ENCODE measurements at regions not wholly inside any gene's neighbourhood (a gene's known extent, or its start where the extent isn't known, plus 50 kb on each side); places are given as distances from the start of the nearest gene placed in this dataset.

GRCh38 chr3:168249550-168250414 is 154.1 kb upstream of the GOLIM4 start:
- no peak overlapping the region for H3K9ac ChIP-seq (ENCODE audit: low read length)
- H3K36me3 ChIP-seq (ENCODE audit: insufficient read depth, low read length) = no peaks in the 10 kb centered on the region
- H3K27ac ChIP-seq (ENCODE audit: low read depth, low read length) = no peak overlapping the region
- H3K4me1 ChIP-seq (ENCODE audit: insufficient read depth, low read length) = peaks cover 8% of the 10 kb centered on the region
- no peaks in the 10 kb centered on the region for H3K9me3 ChIP-seq (ENCODE audit: low read length)
- H3K4me3 ChIP-seq (ENCODE audit: low read depth in 1 of 2, low read length in 2 of 2) = peak overlapping the region; percentile 64 to 72
- H3K27me3 ChIP-seq (ENCODE audit: control insufficient read depth in 1 of 2, insufficient read depth in 2 of 2, low read length in 2 of 2) = peaks cover 4 to 14% of the 10 kb centered on the region in 2 donors

GRCh38 chr3:168249205-168249549 is 153.5 kb upstream of the GOLIM4 start:
- H3K9ac ChIP-seq (ENCODE audit: low read length) = no peak overlapping the region
- peaks cover 8% of the 10 kb centered on the region for H3K4me1 ChIP-seq (ENCODE audit: insufficient read depth, low read length)
- no peaks in the 10 kb centered on the region for H3K9me3 ChIP-seq (ENCODE audit: low read length)
- H3K4me3 ChIP-seq (ENCODE audit: low read depth in 1 of 2, low read length in 2 of 2) = peak overlapping the region; percentile 64 to 72
- H3K27me3 ChIP-seq (ENCODE audit: control insufficient read depth in 1 of 2, insufficient read depth in 2 of 2, low read length in 2 of 2) = peaks cover 4 to 14% of the 10 kb centered on the region in 2 donors
- H3K36me3 ChIP-seq (ENCODE audit: insufficient read depth, low read length) = no peaks in the 10 kb centered on the region
- no peak overlapping the region for H3K27ac ChIP-seq (ENCODE audit: low read depth, low read length)

- Histone ChIP-seq H3K4me3 (ENCODE audit: low read depth in 1 of 2, low read length in 2 of 2) (peak overlapping the region; percentile 64 to 72), H3K27ac (ENCODE audit: low read depth, low read length) (no peak overlapping the region), H3K36me3 (ENCODE audit: insufficient read depth, low read length) (no peaks in the 10 kb centered on the region)
These were observed 152.9 kb upstream of the GOLIM4 start for GRCh38 chr3:168248383-168249204.

DNA sequence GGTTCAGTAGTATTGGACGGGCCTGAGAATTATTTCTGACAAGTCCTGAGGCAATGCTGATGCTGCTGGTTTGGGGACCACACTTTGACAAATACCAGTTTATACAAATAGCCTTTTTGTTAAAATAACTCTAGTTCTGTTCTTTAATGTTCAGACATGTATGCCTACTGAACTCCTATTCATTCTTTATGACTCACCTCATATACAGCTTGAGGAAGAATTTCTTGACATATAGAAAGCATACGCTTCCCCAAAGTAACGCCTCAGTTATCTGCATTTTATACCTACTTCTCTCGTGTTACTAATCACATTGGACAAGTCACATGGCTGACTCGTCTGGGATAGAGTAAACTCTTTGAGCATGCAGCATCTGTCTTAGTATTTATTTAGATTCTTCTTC is 145.4 kb upstream of the GOLIM4 start:
- no peak overlapping the region for H3K4me3 ChIP-seq (ENCODE audit: low read depth in 1 of 2, low read length in 2 of 2)
- H3K9me3 ChIP-seq (ENCODE audit: low read length) = no peaks in the 10 kb centered on the region
- no peaks in the 10 kb centered on the region for H3K36me3 ChIP-seq (ENCODE audit: insufficient read depth, low read length)
- no peaks in the 10 kb centered on the region for H3K27me3 ChIP-seq (ENCODE audit: control insufficient read depth in 1 of 2, insufficient read depth in 2 of 2, low read length in 2 of 2)
- no peak overlapping the region for H3K27ac ChIP-seq (ENCODE audit: low read depth, low read length)
- H3K4me1 ChIP-seq (ENCODE audit: insufficient read depth, low read length) = no peaks in the 10 kb centered on the region
- no peak overlapping the region for H3K9ac ChIP-seq (ENCODE audit: low read length)

More at GRCh38 chr3:168248383-168249204, 152.9 kb upstream of the GOLIM4 start:
- Histone ChIP-seq H3K27me3 (ENCODE audit: control insufficient read depth in 1 of 2, insufficient read depth in 2 of 2, low read length in 2 of 2) (peaks cover 4 to 14% of the 10 kb centered on the region in 2 donors), H3K4me1 (ENCODE audit: insufficient read depth, low read length) (peaks cover 8% of the 10 kb centered on the region), H3K9ac (ENCODE audit: low read length) (no peak overlapping the region), H3K9me3 (ENCODE audit: low read length) (no peaks in the 10 kb centered on the region)

- H3K9me3 ChIP-seq (ENCODE audit: low read length) = no peaks in the 10 kb centered on the region
These were observed 143.6 kb upstream of the GOLIM4 start for GRCh38 chr3:168239287-168239686.

GRCh38 chr3:168233001-168233400 is 137.3 kb upstream of the GOLIM4 start:
- H3K27me3 ChIP-seq (ENCODE audit: control insufficient read depth in 1 of 2, insufficient read depth in 2 of 2, low read length in 2 of 2) = no peaks in the 10 kb centered on the region
- no peaks in the 10 kb centered on the region for H3K9me3 ChIP-seq (ENCODE audit: low read length)
- H3K9ac ChIP-seq (ENCODE audit: low read length) = no peak overlapping the region
- no peak overlapping the region for H3K4me3 ChIP-seq (ENCODE audit: low read depth in 1 of 2, low read length in 2 of 2)
- H3K36me3 ChIP-seq (ENCODE audit: insufficient read depth, low read length) = no peaks in the 10 kb centered on the region
- H3K27ac ChIP-seq (ENCODE audit: low read depth, low read length) = no peak overlapping the region
- no peaks in the 10 kb centered on the region for H3K4me1 ChIP-seq (ENCODE audit: insufficient read depth, low read length)

More at GRCh38 chr3:168239287-168239686, 143.6 kb upstream of the GOLIM4 start:
- no peaks in the 10 kb centered on the region for H3K36me3 ChIP-seq (ENCODE audit: insufficient read depth, low read length)
- H3K9ac ChIP-seq (ENCODE audit: low read length) = no peak overlapping the region
- no peak overlapping the region for H3K4me3 ChIP-seq (ENCODE audit: low read depth in 1 of 2, low read length in 2 of 2)
- no peaks in the 10 kb centered on the region for H3K4me1 ChIP-seq (ENCODE audit: insufficient read depth, low read length)
- no peak overlapping the region for H3K27ac ChIP-seq (ENCODE audit: low read depth, low read length)
- H3K27me3 ChIP-seq (ENCODE audit: control insufficient read depth in 1 of 2, insufficient read depth in 2 of 2, low read length in 2 of 2) = no peaks in the 10 kb centered on the region

GRCh38 chr3:168223085-168223484 is 127.4 kb upstream of the GOLIM4 start:
- Histone ChIP-seq H3K4me3 (ENCODE audit: low read depth in 1 of 2, low read length in 2 of 2) (no peak overlapping the region), H3K36me3 (ENCODE audit: insufficient read depth, low read length) (no peaks in the 10 kb centered on the region), H3K27ac (ENCODE audit: low read depth, low read length) (no peak overlapping the region), H3K9me3 (ENCODE audit: low read length) (no peaks in the 10 kb centered on the region), H3K4me1 (ENCODE audit: insufficient read depth, low read length) (no peaks in the 10 kb centered on the region), H3K27me3 (ENCODE audit: control insufficient read depth in 1 of 2, insufficient read depth in 2 of 2, low read length in 2 of 2) (no peaks in the 10 kb centered on the region), H3K9ac (ENCODE audit: low read length) (no peak overlapping the region)

DNA sequence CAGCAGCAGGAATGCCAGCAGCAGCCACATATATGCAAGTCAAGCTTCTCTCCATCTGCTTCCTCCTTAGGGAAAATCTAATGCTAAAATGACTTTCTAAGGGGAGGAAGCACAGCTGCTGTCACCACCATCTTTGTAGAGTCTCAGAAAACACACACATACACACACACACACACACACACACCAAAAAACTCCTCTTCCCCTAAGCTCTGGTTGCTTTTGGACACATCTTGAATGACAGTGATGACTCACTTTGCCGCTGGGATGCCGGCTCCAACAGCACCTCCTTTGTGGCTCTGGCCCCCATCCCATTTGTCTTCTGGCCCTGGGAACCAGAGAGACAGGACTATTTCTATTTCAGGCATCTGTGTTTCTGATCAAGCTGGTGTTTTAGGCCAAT is 124.8 kb upstream of the GOLIM4 start:
- H3K4me1 ChIP-seq (ENCODE audit: insufficient read depth, low read length) = no peaks in the 10 kb centered on the region
- H3K9me3 ChIP-seq (ENCODE audit: low read length) = no peaks in the 10 kb centered on the region
- no peak overlapping the region for H3K9ac ChIP-seq (ENCODE audit: low read length)
- no peak overlapping the region for H3K27ac ChIP-seq (ENCODE audit: low read depth, low read length)
- H3K36me3 ChIP-seq (ENCODE audit: insufficient read depth, low read length) = no peaks in the 10 kb centered on the region
- H3K4me3 ChIP-seq (ENCODE audit: low read depth in 1 of 2, low read length in 2 of 2) = no peak overlapping the region
- H3K27me3 ChIP-seq (ENCODE audit: control insufficient read depth in 1 of 2, insufficient read depth in 2 of 2, low read length in 2 of 2) = no peaks in the 10 kb centered on the region

GRCh38 chr3:168219530-168219929 is 123.8 kb upstream of the GOLIM4 start:
- Histone ChIP-seq H3K27ac (ENCODE audit: low read depth, low read length) (no peak overlapping the region), H3K9me3 (ENCODE audit: low read length) (no peaks in the 10 kb centered on the region), H3K27me3 (ENCODE audit: control insufficient read depth in 1 of 2, insufficient read depth in 2 of 2, low read length in 2 of 2) (no peaks in the 10 kb centered on the region), H3K4me1 (ENCODE audit: insufficient read depth, low read length) (no peaks in the 10 kb centered on the region), H3K36me3 (ENCODE audit: insufficient read depth, low read length) (no peaks in the 10 kb centered on the region), H3K9ac (ENCODE audit: low read length) (no peak overlapping the region), H3K4me3 (ENCODE audit: low read depth in 1 of 2, low read length in 2 of 2) (no peak overlapping the region)

DNA sequence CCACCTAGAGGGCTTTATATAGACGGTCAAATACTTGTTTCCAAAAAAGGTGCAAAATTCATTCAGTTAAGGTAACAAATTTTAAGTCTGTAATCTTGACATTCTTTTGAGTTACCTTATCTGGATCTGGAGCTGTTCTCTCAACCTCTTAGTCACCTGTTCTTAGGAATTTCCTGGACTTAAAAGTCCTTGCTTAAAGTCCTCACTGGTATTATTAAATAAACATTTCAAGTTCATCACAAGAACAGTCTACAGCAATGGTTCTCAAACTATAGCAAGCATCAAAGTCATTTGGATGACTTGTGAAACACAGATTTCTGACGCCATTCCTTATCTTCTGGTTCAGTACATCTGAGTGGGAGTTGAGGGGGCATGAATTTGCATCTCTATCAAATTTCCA is 122.9 kb upstream of the GOLIM4 start:
- no peaks in the 10 kb centered on the region for H3K9me3 ChIP-seq (ENCODE audit: low read length)
- H3K4me1 ChIP-seq (ENCODE audit: insufficient read depth, low read length) = no peaks in the 10 kb centered on the region
- H3K27me3 ChIP-seq (ENCODE audit: control insufficient read depth in 1 of 2, insufficient read depth in 2 of 2, low read length in 2 of 2) = no peaks in the 10 kb centered on the region
- no peak overlapping the region for H3K9ac ChIP-seq (ENCODE audit: low read length)
- no peaks in the 10 kb centered on the region for H3K36me3 ChIP-seq (ENCODE audit: insufficient read depth, low read length)
- no peak overlapping the region for H3K4me3 ChIP-seq (ENCODE audit: low read depth in 1 of 2, low read length in 2 of 2)
- H3K27ac ChIP-seq (ENCODE audit: low read depth, low read length) = no peak overlapping the region

GRCh38 chr3:168216851-168217250 is 121.1 kb upstream of the GOLIM4 start:
- H3K9ac ChIP-seq (ENCODE audit: low read length) = no peak overlapping the region
- no peaks in the 10 kb centered on the region for H3K9me3 ChIP-seq (ENCODE audit: low read length)
- H3K36me3 ChIP-seq (ENCODE audit: insufficient read depth, low read length) = no peaks in the 10 kb centered on the region
- no peaks in the 10 kb centered on the region for H3K4me1 ChIP-seq (ENCODE audit: insufficient read depth, low read length)
- no peaks in the 10 kb centered on the region for H3K27me3 ChIP-seq (ENCODE audit: control insufficient read depth in 1 of 2, insufficient read depth in 2 of 2, low read length in 2 of 2)
- no peak overlapping the region for H3K27ac ChIP-seq (ENCODE audit: low read depth, low read length)
- no peak overlapping the region for H3K4me3 ChIP-seq (ENCODE audit: low read depth in 1 of 2, low read length in 2 of 2)
